Hematopoietic multipotent progenitor cell (in vitro differentiated cells): ENCODE measurements at regions not wholly inside any gene's neighbourhood (a gene's known extent, or its start where the extent isn't known, plus 50 kb on each side); places are given as distances from the start of the nearest gene placed in this dataset.

Source experiments
- DNase-seq, 3 donors: peaks; one replicate each; pipeline ENCODE4 v3.0.0-alpha.2; 2011 to 2015; ENCODE audit warnings: low read depth in 2 of 3, low spot score in 2 of 3

DNA sequence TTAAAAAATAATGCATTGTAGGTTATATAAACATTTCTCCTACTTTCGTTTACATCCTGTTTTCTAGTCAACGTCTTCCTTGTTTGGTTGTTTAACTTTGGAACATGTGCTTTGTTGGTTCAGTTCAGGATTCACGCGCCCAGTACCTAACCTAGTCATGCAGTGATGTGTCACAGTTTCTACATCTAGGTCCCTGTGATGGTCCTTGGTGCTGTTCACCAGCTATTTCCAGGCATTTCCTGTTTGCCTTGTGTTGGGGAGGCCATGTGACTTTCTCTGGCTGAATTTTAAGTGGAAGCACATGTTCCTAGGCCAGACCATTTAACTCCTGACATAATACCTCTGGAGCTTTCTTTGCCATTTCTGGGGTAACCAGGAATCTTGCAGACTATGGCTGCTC is 292.3 kb downstream of the SMARCA2 start:
- DNase-seq, result no peak

GRCh38 chr9:2311920-2312319 is 296.8 kb downstream of the SMARCA2 start:
- no peak for DNase-seq

GRCh38 chr9:2313512-2313911 is 298.4 kb downstream of the SMARCA2 start:
- no peak for DNase-seq

DNA sequence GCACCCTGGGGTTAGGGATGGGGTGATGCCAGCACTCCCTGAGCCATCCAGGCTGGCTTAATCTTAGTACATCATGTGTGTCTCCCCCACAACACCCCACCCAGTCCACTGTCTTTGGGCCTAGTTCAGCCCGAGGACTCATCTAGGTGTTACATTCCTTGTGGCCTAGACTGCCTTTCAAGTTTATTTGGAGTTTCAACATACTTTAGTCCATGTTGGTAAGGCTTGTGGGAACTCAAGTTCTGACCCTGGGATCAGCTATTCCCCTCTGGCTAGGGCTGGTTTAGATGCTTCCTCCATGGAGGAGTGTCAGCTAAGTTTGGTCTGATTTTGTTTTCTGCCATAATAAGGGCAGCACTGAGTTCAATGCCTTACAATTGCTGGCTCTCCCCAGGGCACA is 302.4 kb downstream of the SMARCA2 start:
- no peak for DNase-seq

DNA sequence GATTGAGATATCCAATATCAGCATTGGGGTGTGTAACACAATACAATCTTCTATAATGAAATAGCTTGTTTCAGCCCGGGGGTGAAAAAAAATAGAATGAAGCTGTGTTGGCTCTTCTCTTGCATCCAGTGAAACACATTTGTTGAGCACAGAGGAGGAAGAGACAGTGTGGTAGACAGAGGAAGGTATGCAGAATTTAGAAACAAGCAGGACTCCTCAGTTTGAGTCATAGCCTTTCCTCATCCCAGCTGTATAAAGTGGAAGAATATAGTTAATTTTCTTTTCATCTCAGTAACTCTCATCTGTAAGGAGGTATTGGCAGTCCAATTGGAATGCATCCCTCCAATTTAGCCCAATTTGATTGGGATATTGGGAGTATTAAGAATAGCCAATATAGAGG is 302.2 kb upstream of the VLDLR start:
- DNase-seq, result no peak

GRCh38 chr9:2320114-2320513 is 301.5 kb upstream of the VLDLR start:
- DNase-seq, result no peak

GRCh38 chr9:2320632-2321031 is 301.0 kb upstream of the VLDLR start:
- DNase-seq, result no peak

- no peak for DNase-seq
These were observed 300.0 kb upstream of the VLDLR start for GRCh38 chr9:2321523-2322148.

GRCh38 chr9:2324742-2325141 is 296.8 kb upstream of the VLDLR start:
- no peak for DNase-seq

DNA sequence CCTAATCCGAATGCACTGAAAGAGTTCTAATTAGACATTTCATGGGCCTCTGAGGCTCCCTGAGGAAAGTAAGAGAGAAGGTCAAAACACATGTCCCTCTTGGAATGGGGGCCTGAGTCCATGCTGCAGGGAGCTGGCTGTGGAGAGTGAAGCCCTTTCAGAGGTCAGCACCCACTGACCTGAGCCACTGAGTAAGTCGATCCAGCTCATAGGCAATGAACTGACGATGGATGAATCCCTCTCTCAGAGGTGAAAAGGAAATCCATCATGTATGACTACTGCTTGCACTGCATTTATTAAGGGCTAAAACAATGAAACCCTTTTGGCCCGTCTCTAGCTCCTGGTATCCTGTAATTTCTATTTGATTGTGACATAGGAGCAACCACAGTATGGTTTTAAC is 288.9 kb upstream of the VLDLR start:
- DNase-seq, result no peak

GRCh38 chr9:2335260-2335659 is 286.3 kb upstream of the VLDLR start:
- no peak for DNase-seq

DNA sequence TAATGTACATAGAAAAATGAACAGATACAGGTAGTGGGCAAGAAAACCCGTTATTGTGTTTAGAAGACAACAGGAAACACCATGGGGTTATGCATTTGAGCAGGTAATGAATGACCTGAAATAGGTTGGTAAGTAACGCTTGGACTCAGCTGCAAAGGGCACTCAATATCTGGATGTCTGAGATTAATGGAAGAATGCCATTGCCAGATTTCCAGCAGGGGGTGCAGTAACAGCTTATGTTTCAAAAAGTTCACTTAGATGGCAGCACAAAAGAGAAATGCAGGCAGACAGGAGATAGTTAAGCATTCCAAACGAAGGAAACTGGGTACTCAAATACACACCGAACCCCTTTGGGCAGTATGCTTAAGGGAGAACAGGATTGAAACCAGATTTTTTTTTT is 285.5 kb upstream of the VLDLR start:
- no peak for DNase-seq

GRCh38 chr9:2337131-2337530 is 284.5 kb upstream of the VLDLR start:
- no peak for DNase-seq

DNA sequence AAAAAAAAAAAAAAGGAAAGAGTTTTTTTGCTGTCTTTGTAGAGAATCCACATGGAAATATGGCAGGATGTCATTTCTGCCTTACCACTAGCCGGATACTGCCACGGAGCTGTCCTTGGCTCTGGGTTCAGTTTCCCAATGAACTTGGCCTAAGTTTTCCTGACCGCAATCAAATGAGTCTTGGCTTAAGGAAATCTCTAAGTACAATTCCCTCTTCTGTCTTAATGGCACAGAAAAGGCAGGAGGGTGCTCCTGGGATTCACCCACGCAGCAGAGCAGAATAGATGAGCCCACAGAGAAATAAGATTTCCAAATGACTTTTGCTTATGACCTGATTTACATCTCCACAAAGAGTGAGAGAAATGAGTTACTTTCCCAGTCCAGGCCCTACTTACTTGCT is 284.0 kb upstream of the VLDLR start:
- no peak for DNase-seq

DNA sequence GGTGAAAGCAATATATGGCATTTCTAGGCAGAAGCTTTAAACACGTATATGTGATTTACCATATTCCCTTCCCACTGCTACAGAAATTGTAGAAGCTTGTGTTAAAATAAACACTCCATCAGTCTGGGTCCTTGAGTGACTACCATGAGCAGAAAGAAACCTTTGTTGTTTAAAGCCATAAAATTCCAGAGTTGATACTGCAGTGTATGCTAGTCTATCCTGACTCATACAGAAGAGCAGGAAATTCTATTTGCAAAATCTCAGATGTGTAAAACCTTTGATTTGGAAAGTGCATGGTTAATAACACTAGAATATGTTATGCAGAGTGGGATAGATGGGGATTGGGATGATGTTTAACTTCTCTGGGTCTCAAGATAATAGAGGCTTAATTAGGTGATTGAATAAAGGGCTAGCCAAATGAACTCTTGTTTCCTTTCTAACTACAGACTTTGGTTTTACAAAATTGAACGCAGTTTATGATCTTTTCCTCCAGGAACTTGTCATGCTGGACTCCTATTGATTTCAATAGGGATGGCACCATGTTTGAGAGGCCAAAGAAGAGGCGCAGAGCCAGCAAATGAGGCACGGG is 282.7 kb upstream of the VLDLR start:
- DNase-seq, result no peak

DNA sequence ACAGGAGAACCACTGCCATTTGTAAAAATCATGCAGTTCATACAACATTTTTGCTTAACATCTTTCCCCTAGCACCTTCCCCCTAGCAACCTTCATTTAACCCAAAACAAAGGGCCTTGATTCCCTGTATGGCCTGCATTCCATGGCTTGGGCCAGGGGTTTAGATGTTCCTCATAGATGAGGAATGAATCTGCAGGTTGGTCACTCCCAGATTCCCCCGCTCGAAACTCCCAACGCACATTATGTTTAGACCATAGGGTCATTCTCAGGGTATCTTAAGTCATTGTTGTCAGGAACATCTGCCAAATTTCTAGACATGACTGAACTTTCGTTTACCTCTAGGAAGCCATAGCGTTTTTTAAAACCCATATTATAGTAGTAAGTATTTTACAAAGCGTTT is 282.2 kb upstream of the VLDLR start:
- no peak for DNase-seq

- DNase-seq, result no peak
These were observed 281.4 kb upstream of the VLDLR start for GRCh38 chr9:2340046-2340760.

DNA sequence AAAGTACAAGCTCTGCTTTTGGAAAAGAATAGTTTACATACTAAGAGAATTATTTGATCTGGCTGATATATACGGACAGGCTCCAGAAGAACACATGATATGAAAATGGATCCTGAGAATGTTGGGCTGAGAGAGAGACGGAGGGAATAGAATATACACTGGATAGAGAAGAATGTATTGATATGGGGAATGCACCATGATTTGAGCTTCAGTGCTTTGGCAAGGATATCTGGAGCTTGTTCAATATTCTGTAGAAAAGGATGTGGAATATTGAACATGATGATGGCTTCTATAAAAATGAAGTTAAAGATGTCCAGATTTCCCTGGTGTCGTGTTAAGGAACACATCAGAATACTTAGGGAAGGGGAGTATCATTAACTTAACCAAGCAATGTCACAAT is 280.5 kb upstream of the VLDLR start:
- no peak for DNase-seq

DNA sequence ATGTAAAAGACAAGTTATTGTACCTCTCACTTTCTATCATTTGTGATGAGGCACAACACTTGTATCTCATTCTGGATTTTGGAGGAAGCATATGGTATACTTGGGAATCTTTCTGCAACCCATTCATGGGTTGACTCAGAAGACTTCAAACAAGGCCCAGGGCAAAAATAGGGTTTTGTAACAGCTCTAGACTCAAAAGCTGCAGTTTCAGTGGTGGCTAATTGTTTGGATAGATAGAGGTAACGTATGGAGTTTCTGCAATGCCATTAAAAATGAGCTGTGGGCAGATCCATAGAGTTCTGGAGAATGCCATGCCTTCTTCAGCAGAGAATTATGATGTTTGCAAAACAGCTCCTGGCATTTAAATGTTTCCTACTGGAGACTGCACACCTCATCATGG is 279.6 kb upstream of the VLDLR start:
- DNase-seq, result no peak

- no peak for DNase-seq
These were observed 277.8 kb upstream of the VLDLR start for GRCh38 chr9:2343756-2344155.

DNA sequence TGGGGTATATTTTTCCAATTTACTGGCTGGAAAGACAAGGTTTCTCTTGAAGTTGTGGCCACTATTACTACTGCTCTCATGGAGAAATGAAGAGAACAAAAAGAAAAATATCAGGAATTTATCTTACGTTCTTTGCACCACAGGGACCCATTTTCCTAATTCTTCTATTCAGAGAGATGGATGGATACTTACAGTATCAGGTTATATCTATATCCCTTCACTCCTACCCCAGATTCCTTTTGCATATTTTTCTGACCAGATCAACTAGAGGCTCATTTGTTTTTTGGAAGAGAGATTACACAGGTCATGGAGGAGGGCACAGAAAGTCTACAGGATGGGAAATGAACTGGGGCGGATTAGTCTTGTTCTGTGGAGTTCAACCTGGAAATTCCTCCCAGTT is 277.2 kb upstream of the VLDLR start:
- no peak for DNase-seq

- no peak for DNase-seq
These were observed 276.6 kb upstream of the VLDLR start for GRCh38 chr9:2345013-2345412.
